Endothelial cell (in vitro differentiated cells): ENCODE measurements at regions not wholly inside any gene's neighbourhood (a gene's known extent, or its start where the extent isn't known, plus 50 kb on each side); places are given as distances from the start of the nearest gene placed in this dataset.
"Not testable (repeated sequence)": the region's sequence is repeated elsewhere in the genome, so short reads cannot be mapped to it uniquely, and the experiment has no call there.

ENCODE experiments used
- DNase-seq: peaks from one replicate; pipeline ENCODE4 v3.0.0; 2021; ENCODE audit warnings: low spot score
- H3K27ac Mint-ChIP-seq: one replicate; pipeline ENCODE4 v1.8.0; 2021; ENCODE audit warnings: mixed read lengths, inconsistent platforms; ENCODE audit not compliant: unreplicated experiment
- H3K27me3 Mint-ChIP-seq: one replicate; pipeline ENCODE4 v1.8.0; 2021; ENCODE audit warnings: mild to moderate bottlenecking, moderate library complexity, mixed read lengths, inconsistent platforms; ENCODE audit not compliant: unreplicated experiment
- H3K36me3 Mint-ChIP-seq: one replicate; pipeline ENCODE4 v1.8.0; 2021; ENCODE audit warnings: mild to moderate bottlenecking, low read depth, mixed read lengths, inconsistent platforms; ENCODE audit not compliant: unreplicated experiment
- H3K4me1 Mint-ChIP-seq: one replicate; pipeline ENCODE4 v1.8.0; 2021; ENCODE audit warnings: mild to moderate bottlenecking, mixed read lengths, inconsistent platforms; ENCODE audit not compliant: unreplicated experiment
- H3K4me3 Mint-ChIP-seq: one replicate; pipeline ENCODE4 v1.8.0; 2021; ENCODE audit warnings: mild to moderate bottlenecking, mixed read lengths, inconsistent platforms; ENCODE audit not compliant: unreplicated experiment
- H3K9me3 Mint-ChIP-seq: one replicate; pipeline ENCODE4 v1.8.0; 2021; ENCODE audit warnings: mixed read lengths, inconsistent platforms; ENCODE audit not compliant: unreplicated experiment
- TF ChIP-seq, protein P1 (sequence below): fragments of 200-600 bp; sonication (generic); IDR thresholded peaks from one replicate; pipeline ENCODE4 v1.5.0; 2021; ENCODE audit warnings: antibody characterized with exemption; ENCODE audit not compliant: unreplicated experiment

DNA sequence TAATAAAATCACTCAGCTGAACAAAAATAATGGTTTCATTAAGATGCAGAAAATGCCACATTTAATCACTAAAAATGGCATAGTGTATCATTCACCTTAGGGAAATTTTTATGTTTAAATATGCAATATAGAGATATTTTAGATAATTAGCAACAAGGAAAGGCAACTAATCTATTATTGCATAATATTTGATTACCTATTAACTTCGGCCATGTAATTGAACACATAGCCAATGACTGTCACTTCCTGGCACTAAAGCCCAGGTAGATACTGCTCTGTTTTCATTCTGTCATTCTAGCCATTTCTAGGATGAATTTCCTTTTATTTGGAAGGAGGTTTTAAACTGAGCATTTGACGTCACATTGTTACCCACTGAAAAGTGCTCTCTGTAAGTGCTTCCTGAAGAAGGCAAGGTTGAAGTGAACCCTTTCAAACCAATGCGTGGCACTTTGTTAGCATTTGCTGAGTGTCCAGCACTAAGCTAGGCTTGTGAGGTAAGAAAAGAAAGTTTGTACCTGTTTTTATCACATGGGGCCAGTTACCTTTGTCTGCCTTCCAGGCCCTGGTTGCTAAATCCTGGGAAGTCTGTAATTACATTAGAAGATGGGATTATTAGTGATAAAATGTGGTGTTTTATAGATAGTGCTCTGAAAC lies 67.8 kb upstream of the LSM6 start:
- Mint-ChIP-seq H3K4me3 (no peak overlapping the region), H3K27me3 (no peaks in the 10 kb centered on the region), H3K36me3 (no peaks in the 10 kb centered on the region), H3K27ac (no peak overlapping the region), H3K4me1 (no peaks in the 10 kb centered on the region), H3K9me3 (no peaks in the 10 kb centered on the region)
- TF ChIP-seq, protein P1, sequence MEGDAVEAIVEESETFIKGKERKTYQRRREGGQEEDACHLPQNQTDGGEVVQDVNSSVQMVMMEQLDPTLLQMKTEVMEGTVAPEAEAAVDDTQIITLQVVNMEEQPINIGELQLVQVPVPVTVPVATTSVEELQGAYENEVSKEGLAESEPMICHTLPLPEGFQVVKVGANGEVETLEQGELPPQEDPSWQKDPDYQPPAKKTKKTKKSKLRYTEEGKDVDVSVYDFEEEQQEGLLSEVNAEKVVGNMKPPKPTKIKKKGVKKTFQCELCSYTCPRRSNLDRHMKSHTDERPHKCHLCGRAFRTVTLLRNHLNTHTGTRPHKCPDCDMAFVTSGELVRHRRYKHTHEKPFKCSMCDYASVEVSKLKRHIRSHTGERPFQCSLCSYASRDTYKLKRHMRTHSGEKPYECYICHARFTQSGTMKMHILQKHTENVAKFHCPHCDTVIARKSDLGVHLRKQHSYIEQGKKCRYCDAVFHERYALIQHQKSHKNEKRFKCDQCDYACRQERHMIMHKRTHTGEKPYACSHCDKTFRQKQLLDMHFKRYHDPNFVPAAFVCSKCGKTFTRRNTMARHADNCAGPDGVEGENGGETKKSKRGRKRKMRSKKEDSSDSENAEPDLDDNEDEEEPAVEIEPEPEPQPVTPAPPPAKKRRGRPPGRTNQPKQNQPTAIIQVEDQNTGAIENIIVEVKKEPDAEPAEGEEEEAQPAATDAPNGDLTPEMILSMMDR = no peak
- DNase-seq = no peak

DNA sequence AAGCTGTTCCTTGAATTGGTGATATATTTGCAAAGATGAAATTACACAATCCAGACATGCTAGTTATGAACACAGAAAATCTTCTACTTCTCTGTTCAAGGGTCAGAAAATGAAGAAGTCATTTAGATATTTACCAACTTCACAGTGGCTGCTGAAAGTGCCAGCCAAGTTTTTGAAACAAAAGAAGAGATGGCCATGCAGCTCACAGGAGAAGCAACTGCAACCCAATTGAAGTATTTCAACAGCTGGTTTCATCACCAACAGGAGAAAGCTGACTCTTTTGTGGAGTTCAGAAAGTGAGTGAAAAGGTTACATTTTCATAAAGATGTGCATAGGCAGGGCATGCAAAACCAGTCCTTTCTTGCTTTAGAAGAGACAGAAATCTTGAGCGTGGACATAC lies 70.1 kb upstream of the LSM6 start:
- Mint-ChIP-seq H3K9me3 (no peaks in the 10 kb centered on the region), H3K27ac (no peak overlapping the region), H3K4me3 (no peak overlapping the region), H3K4me1 (no peaks in the 10 kb centered on the region), H3K36me3 (no peaks in the 10 kb centered on the region), H3K27me3 (no peaks in the 10 kb centered on the region)
- TF ChIP-seq, protein P1 = no peak
- DNase-seq = no peak

DNA sequence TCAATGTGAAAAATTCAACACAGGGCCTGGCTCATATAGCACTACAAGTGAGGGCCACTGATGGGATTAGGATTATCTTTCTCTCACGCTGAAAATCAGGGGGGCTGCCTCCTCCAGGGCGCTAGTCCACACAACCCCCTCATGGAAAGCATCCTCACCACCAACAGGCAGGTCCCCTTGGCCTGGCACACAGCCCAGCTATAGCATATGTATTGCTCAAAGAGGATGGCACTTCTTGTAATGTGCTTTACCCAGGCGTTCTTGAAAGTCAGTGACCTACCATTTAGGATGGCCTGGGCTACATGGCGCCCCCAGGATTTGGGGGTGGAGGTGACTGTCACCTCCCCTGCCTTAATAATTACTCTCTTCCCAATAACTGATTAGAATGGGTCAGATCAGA lies 71.0 kb upstream of the LSM6 start:
- H3K27me3 Mint-ChIP-seq = no peaks in the 10 kb centered on the region
- no peak overlapping the region for H3K4me3 Mint-ChIP-seq
- no peak overlapping the region for H3K27ac Mint-ChIP-seq
- TF ChIP-seq, protein P1 = no peak
- H3K4me1 Mint-ChIP-seq = no peaks in the 10 kb centered on the region
- H3K36me3 Mint-ChIP-seq = no peaks in the 10 kb centered on the region
- DNase-seq = no peak
- H3K9me3 Mint-ChIP-seq = no peaks in the 10 kb centered on the region

DNA sequence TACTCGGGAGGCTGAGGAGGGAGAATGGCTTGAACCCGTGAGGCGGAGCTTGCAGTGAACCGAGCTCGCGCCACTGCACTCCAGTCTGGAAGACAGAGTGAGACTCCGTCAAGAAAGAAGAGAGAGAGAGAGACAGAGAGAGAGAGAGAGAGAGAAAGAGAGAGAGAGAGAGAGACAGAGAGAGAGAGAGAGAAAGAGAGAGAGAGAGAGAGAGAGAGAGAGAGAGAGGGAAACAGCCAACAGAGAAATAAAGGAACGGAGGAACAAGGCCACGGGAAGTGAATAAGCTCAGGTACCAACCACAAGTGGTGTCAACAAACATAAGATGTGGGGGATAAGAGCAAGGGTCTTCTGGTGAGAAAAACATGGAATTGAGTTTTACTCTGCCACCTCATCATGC lies 71.5 kb upstream of the LSM6 start:
- DNase-seq, H3K27me3 Mint-ChIP-seq, H3K27ac Mint-ChIP-seq, H3K4me1 Mint-ChIP-seq, H3K9me3 Mint-ChIP-seq, H3K4me3 Mint-ChIP-seq, H3K36me3 Mint-ChIP-seq: not testable (repeated sequence)

DNA sequence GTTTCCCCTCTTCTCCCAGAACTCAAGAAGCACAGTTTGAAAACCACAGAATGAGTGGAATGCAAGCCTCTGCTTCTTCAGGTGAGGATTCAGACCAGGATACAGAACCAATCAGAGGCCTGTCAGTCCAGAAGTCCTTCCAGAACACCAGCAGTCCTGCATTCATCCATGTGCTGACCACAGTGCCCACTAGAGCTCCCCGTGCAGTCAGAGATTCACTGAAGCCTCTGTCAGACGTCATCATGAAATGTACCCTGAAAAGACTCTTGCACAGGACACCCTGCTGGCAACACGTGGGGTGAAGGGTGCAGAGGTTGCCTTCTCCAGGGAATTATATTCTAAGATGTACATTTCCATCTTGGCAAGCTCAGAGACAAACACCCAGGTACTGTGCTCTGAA lies 75.9 kb upstream of the LSM6 start:
- TF ChIP-seq, protein P1 = no peak
- H3K4me3 Mint-ChIP-seq = no peak overlapping the region
- no peak overlapping the region for H3K27ac Mint-ChIP-seq
- no peak for DNase-seq
- H3K4me1 Mint-ChIP-seq = peaks cover 7% of the 10 kb centered on the region
- H3K36me3 Mint-ChIP-seq = no peaks in the 10 kb centered on the region
- no peaks in the 10 kb centered on the region for H3K27me3 Mint-ChIP-seq
- H3K9me3 Mint-ChIP-seq = no peaks in the 10 kb centered on the region
